ENCODE measurements at regions not wholly inside any gene's neighbourhood (a gene's known extent, or its start where the extent isn't known, plus 50 kb on each side); places are given as distances from the start of the nearest gene placed in this dataset.

DNA sequence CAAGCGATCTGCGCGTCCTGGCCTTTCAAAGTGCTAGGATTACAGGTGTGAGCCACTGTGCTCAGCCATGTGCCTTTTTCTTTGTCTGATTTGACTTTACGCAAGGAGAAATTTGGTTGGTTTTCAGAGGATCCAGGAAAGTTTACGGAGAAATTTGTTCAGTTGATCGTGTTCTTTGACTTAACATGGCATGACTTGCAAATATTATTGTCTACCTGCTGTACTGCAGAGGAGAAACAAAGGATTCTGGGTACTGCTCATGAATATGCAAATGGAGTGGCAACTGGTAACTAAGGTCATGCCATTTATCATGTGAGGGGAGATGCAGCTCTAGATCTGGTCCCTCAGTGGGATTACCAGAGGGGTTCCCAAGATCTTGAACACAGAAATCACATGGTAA lies 68.8 kb upstream of the CHD6 start:
- TF ChIP-seq, protein P1, sequence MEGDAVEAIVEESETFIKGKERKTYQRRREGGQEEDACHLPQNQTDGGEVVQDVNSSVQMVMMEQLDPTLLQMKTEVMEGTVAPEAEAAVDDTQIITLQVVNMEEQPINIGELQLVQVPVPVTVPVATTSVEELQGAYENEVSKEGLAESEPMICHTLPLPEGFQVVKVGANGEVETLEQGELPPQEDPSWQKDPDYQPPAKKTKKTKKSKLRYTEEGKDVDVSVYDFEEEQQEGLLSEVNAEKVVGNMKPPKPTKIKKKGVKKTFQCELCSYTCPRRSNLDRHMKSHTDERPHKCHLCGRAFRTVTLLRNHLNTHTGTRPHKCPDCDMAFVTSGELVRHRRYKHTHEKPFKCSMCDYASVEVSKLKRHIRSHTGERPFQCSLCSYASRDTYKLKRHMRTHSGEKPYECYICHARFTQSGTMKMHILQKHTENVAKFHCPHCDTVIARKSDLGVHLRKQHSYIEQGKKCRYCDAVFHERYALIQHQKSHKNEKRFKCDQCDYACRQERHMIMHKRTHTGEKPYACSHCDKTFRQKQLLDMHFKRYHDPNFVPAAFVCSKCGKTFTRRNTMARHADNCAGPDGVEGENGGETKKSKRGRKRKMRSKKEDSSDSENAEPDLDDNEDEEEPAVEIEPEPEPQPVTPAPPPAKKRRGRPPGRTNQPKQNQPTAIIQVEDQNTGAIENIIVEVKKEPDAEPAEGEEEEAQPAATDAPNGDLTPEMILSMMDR (optimal IDR thresholded peaks at IDR 0.05 in 1 of 3, IDR thresholded peaks at IDR 0.05 in 1 of 3, conservative IDR thresholded peaks at IDR 0.05 in 1 of 3; ENCODE audit: extremely low read depth in 1 of 3, insufficient read depth in 2 of 3, low read length in 3 of 3): no peak
- TF ChIP-seq EZH2 (IDR thresholded peaks at IDR 0.05; ENCODE audit: low read length): no peak
